AG09309 (cell line): ENCODE measurements at regions not wholly inside any gene's neighbourhood (a gene's known extent, or its start where the extent isn't known, plus 50 kb on each side); places are given as distances from the start of the nearest gene placed in this dataset.

Source experiments
- DNase-seq: peaks from one replicate; pipeline ENCODE4 v3.0.0-alpha.2; 2010; ENCODE audit warnings: low read depth
- H3K4me3 ChIP-seq: 2 replicates; pipeline ENCODE4 v1.5.1; 2011; ENCODE audit warnings: mild to moderate bottlenecking, low read depth, low read length, moderate library complexity; ENCODE audit not compliant: control insufficient read depth
- CTCF ChIP-seq: IDR thresholded peaks from 2 replicates; pipeline ENCODE4 v1.5.1; 2011; ENCODE audit warnings: mild to moderate bottlenecking, low read depth, low read length, inconsistent platforms; ENCODE audit not compliant: insufficient read depth, control insufficient read depth; ENCODE audit errors: missing control alignments

DNA sequence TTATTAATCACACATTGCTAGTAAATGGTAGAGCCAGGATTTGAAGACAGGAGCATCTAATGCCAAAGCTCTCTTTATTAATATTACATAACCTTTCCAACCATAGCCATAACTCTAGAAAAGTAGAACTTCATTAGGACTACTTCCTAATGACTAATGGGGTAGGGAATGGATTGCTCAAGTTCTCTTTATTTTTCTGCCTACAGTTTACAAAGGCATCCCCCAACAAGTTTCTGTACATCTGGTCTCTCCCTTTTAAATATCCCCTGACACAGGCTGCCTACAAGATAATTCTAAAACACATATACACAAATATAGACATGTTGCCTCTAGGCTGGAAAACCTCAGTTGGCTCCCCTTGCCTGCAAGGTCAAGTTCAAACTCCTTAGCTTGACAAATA, 534.9 kb downstream of the SOX6 start:
- TF ChIP-seq CTCF: no peak
- DNase-seq: no peak
- H3K4me3 ChIP-seq: no peak overlapping the region

GRCh38 chr11:15824060-15824459, 532.3 kb downstream of the SOX6 start:
- no peak for TF ChIP-seq CTCF
- no peak for DNase-seq
- no peak overlapping the region for H3K4me3 ChIP-seq

GRCh38 chr11:15825976-15826650, 530.2 kb downstream of the SOX6 start:
- no peak overlapping the region for H3K4me3 ChIP-seq
- no peak for TF ChIP-seq CTCF
- no peak for DNase-seq

GRCh38 chr11:15826826-15827225, 529.5 kb downstream of the SOX6 start:
- peak; percentile 28 for TF ChIP-seq CTCF
- no peak for DNase-seq
- H3K4me3 ChIP-seq: no peak overlapping the region

- no peak for TF ChIP-seq CTCF
- no peak overlapping the region for H3K4me3 ChIP-seq
- no peak for DNase-seq
Measured at GRCh38 chr11:15828215-15828853, 528.0 kb downstream of the SOX6 start.

DNA sequence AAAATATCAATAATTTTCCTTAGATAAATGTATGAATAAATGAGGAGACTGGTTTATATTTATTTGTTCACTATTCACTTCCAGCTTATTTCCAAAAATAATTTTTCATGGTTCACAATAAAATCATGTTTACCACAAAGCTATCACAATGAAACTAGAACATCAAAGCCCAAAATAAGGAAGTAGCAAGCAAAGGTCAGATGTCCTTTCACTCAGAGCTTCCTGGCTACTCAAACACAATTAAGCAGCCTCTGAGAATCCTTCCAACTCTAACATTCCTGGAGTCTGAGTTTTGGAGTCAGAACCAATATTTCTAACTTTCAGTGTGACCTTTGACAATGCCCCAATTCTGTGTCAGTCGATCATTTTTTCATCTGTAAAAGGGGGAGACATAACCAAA, 527.0 kb downstream of the SOX6 start:
- TF ChIP-seq CTCF: no peak
- no peak for DNase-seq
- no peak overlapping the region for H3K4me3 ChIP-seq
